ENCODE measurements at regions not wholly inside any gene's neighbourhood (a gene's known extent, or its start where the extent isn't known, plus 50 kb on each side); places are given as distances from the start of the nearest gene placed in this dataset.

- Histone ChIP-seq H3K9me3 (no peaks in the 10 kb centered on the region), H3K4me3 (no peak overlapping the region), H3K36me3 (ENCODE audit: low read depth) (no peaks in the 10 kb centered on the region), H3K4me1 (ENCODE audit: low read depth) (no peaks in the 10 kb centered on the region)
- intact Hi-C loops (cut with DNase I, micrococcal nuclease), result no loop called here
- ATAC-seq (no peak), DNase-seq (no peak)
- TF ChIP-seq, protein P1, sequence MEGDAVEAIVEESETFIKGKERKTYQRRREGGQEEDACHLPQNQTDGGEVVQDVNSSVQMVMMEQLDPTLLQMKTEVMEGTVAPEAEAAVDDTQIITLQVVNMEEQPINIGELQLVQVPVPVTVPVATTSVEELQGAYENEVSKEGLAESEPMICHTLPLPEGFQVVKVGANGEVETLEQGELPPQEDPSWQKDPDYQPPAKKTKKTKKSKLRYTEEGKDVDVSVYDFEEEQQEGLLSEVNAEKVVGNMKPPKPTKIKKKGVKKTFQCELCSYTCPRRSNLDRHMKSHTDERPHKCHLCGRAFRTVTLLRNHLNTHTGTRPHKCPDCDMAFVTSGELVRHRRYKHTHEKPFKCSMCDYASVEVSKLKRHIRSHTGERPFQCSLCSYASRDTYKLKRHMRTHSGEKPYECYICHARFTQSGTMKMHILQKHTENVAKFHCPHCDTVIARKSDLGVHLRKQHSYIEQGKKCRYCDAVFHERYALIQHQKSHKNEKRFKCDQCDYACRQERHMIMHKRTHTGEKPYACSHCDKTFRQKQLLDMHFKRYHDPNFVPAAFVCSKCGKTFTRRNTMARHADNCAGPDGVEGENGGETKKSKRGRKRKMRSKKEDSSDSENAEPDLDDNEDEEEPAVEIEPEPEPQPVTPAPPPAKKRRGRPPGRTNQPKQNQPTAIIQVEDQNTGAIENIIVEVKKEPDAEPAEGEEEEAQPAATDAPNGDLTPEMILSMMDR (IDR thresholded peaks at IDR 0.05), result no peak
These were observed 669.3 kb downstream of the MATN1 start for GRCh38 chr1:30054126-30054525.

DNA sequence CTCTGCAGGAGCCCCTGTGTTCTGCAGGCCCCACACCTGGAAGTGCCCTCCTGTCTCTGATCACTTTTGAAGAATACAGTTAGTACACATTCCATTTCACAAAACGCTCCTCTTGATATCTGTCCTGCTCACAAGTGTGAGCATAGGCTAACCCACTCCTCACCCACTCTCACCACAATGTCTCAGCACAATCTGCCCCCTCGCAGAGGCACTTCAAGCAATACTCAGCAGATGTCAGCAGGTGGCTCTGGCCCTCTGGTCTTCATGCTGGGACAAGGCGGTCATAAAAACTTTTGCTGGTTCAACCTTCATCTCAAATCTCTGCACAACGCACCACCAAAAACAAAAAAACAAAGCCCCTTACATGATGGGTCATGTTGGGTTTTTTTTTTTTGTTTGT is 671.2 kb downstream of the MATN1 start:
- H3K4me1 ChIP-seq (ENCODE audit: low read depth), result no peaks in the 10 kb centered on the region
- H3K36me3 ChIP-seq (ENCODE audit: low read depth), result no peaks in the 10 kb centered on the region
- no peak overlapping the region for H3K4me3 ChIP-seq
- DNase-seq, result no peak
- TF ChIP-seq, protein P1 (IDR thresholded peaks at IDR 0.05), result no peak
- no peaks in the 10 kb centered on the region for H3K9me3 ChIP-seq
- no peak for ATAC-seq
- intact Hi-C loops (cut with DNase I, micrococcal nuclease), result no loop called here

DNA sequence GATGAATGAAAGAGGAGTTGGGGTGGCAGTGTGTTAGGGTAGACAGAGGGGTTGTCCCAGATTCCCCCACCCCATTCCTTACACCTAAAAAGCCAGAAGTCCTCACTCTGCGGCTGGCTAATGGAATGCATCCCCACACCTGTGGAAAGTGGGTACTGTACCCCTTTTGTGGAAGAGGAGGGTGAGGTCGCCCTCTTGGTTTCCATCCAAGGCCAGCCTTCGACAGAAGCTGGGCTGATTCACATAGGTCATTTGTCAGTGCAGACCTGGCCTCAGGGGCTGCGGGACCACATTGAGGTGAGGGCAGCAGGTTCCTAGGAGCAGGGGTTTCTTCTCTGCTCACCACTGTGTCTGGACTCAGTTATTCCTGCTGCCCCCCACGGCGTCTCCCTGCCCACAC is 671.6 kb downstream of the MATN1 start:
- ATAC-seq (no peak), DNase-seq (no peak)
- H3K9me3 ChIP-seq, result no peaks in the 10 kb centered on the region
- no peak overlapping the region for H3K4me3 ChIP-seq
- intact Hi-C loops (cut with DNase I, micrococcal nuclease), result no loop called here
- no peaks in the 10 kb centered on the region for H3K4me1 ChIP-seq (ENCODE audit: low read depth)
- H3K36me3 ChIP-seq (ENCODE audit: low read depth), result no peaks in the 10 kb centered on the region
- TF ChIP-seq, protein P1 (IDR thresholded peaks at IDR 0.05), result no peak

DNA sequence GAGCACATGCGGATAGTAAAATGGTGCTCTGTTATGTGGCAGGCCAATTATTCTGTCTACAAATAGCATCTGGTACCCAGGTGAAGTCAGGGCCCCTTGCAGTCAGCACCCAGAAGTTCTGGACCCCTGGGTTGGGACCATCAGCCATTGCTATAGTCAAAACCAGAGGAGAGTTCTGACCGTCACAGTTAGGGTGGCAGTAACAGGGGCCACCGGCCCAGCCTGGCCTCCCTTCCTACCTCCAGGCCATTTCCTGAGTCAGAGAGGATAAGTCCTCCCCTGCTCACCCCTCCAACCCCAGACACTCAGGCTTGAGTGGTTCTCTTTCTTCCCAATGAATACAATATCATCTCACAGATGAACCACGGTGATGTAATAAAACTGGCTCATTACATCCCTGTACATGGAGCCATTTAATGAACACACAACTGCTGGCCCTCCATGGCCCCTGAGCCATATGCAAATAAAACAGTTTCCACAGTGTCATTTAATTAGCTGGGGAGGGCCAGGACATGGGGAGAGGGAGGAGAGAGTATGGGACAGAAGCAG is 673.6 kb downstream of the MATN1 start:
- H3K4me1 ChIP-seq (ENCODE audit: low read depth), result no peaks in the 10 kb centered on the region
- no peaks in the 10 kb centered on the region for H3K36me3 ChIP-seq (ENCODE audit: low read depth)
- DNase-seq, result no peak
- TF ChIP-seq, protein P1 (IDR thresholded peaks at IDR 0.05), result no peak
- H3K4me3 ChIP-seq, result no peak overlapping the region
- intact Hi-C loops (cut with DNase I, micrococcal nuclease), result no loop called here
- ATAC-seq, result no peak
- no peaks in the 10 kb centered on the region for H3K9me3 ChIP-seq

GRCh38 chr1:30048905-30049304 is 674.5 kb downstream of the MATN1 start:
- Histone ChIP-seq H3K9me3 (no peaks in the 10 kb centered on the region), H3K36me3 (ENCODE audit: low read depth) (no peaks in the 10 kb centered on the region), H3K4me3 (no peak overlapping the region), H3K4me1 (ENCODE audit: low read depth) (no peaks in the 10 kb centered on the region)
- TF ChIP-seq, protein P1 (IDR thresholded peaks at IDR 0.05), result no peak
- no peak for DNase-seq
- intact Hi-C loops (cut with DNase I, micrococcal nuclease), result no loop called here
- no peak for ATAC-seq

DNA sequence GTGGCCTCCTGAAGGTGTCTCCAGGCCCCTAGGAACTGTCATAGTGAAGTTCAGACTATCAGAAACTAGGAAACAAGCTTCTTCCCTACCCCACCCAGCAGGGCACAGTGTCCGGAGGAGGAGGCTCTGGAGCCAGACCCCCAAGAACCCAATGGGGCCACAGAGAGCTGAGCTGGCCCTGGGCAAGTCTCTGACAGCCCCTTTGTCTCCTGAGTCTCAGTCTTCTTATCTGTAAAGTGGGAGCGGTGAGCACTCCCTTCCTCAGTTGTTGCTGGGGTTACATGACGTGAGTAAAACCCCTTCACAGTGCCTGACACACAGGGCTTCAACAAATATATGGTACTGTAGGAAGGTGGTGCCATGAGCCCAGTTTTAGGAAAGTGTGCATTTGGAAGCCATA is 675.8 kb downstream of the MATN1 start:
- DNase-seq, result no peak
- no peaks in the 10 kb centered on the region for H3K36me3 ChIP-seq (ENCODE audit: low read depth)
- intact Hi-C loops (cut with DNase I, micrococcal nuclease), result no loop called here
- no peak overlapping the region for H3K4me3 ChIP-seq
- H3K4me1 ChIP-seq (ENCODE audit: low read depth), result no peaks in the 10 kb centered on the region
- no peaks in the 10 kb centered on the region for H3K9me3 ChIP-seq
- TF ChIP-seq, protein P1 (IDR thresholded peaks at IDR 0.05), result no peak
- no peak for ATAC-seq

Data from mucosa of descending colon (tissue), 3 donors.